CD4-positive, alpha-beta T cell (primary cell): ENCODE measurements at regions not wholly inside any gene's neighbourhood (a gene's known extent, or its start where the extent isn't known, plus 50 kb on each side); places are given as distances from the start of the nearest gene placed in this dataset.
"Not testable (repeated sequence)": the region's sequence is repeated elsewhere in the genome, so short reads cannot be mapped to it uniquely, and the experiment has no call there.

ENCODE experiments used
- ATAC-seq: fragments of 200-7000 bp; cut with Tn5 transposase; one replicate; pipeline ENCODE4 v1.10.0; 2022; ENCODE audit warnings: mild to moderate bottlenecking; ENCODE audit not compliant: poor library complexity
- CTCF ChIA-PET: fragments of 350-600 bp; sonication (Branson Sonifier 250); formaldehyde crosslinking; loops from one replicate; lab custom pipeline; 2021; ENCODE audit warnings: antibody characterized with exemption, inconsistent platforms; lab: Charles Lee
- POLR2A ChIA-PET: fragments of 350-600 bp; sonication (Branson Sonifier 250); formaldehyde crosslinking; loops from one replicate; lab custom pipeline; 2021; ENCODE audit warnings: antibody characterized with exemption, inconsistent platforms; lab: Charles Lee
- DNase-seq, 14 experiments: peaks; one replicate each; pipeline ENCODE4 v3.0.0-alpha.2; 2013 to 2020; ENCODE audit warnings: mixed read lengths in 2 of 14
- H3K27ac ChIP-seq, 2 donors: one replicate each; pipeline versions ENCODE4 v1.5.1 to v1.7.0; 2013; ENCODE audit warnings: low read length in 2 of 2, low read depth in 1 of 2, mild to moderate bottlenecking in 1 of 2
- H3K27me3 ChIP-seq, 2 experiments: 1 replicate in 1 of 2; 2 replicates in 1 of 2; pipeline versions ENCODE4 v1.6.1 to v1.7.0; 2013; ENCODE audit warnings: low read length in 2 of 2, control low read depth in 1 of 2, mild to moderate bottlenecking in 1 of 2, moderate library complexity in 1 of 2; ENCODE audit not compliant: insufficient read depth in 2 of 2, control insufficient read depth in 1 of 2
- H3K36me3 ChIP-seq: one replicate; pipeline ENCODE4 v1.6.1; 2013; ENCODE audit warnings: low read length, control low read depth; ENCODE audit not compliant: insufficient read depth
- H3K4me1 ChIP-seq: one replicate; pipeline ENCODE4 v1.6.1; 2013; ENCODE audit warnings: low read length, control low read depth; ENCODE audit not compliant: insufficient read depth
- H3K4me3 ChIP-seq: one replicate; pipeline ENCODE4 v1.5.1; 2013; ENCODE audit warnings: mild to moderate bottlenecking, low read length, moderate library complexity
- H3K9me3 ChIP-seq, 2 experiments: 1 replicate in 1 of 2; 2 replicates in 1 of 2; pipeline versions ENCODE4 v1.6.1 to v1.7.0; 2013; ENCODE audit warnings: low read length in 2 of 2, mild to moderate bottlenecking in 2 of 2, control low read depth in 1 of 2, moderate library complexity in 1 of 2; ENCODE audit not compliant: control insufficient read depth in 1 of 2, insufficient read depth in 1 of 2
- H3K27ac Mint-ChIP-seq: one replicate; pipeline ENCODE4 v1.8.0; 2020; ENCODE audit warnings: mixed read lengths
- H3K27me3 Mint-ChIP-seq: one replicate; pipeline ENCODE4 v1.8.0; 2021; ENCODE audit warnings: mixed read lengths
- H3K36me3 Mint-ChIP-seq: one replicate; pipeline ENCODE4 v1.8.0; 2021; ENCODE audit warnings: low read depth, mixed read lengths
- H3K4me1 Mint-ChIP-seq: one replicate; pipeline ENCODE4 v1.8.0; 2021; ENCODE audit warnings: low read depth, mixed read lengths
- H3K4me3 Mint-ChIP-seq: one replicate; pipeline ENCODE4 v1.8.0; 2020; ENCODE audit warnings: mild to moderate bottlenecking, mixed read lengths
- H3K9me3 Mint-ChIP-seq: one replicate; pipeline ENCODE4 v1.8.0; 2020; ENCODE audit warnings: mixed read lengths
- intact Hi-C, 2 experiments: fragments of 100-400 bp; cut with DNase I in 1 of 2; cut with micrococcal nuclease in 1 of 2; formaldehyde crosslinking; loops; one replicate each; pipeline versions ENCODE4 v1.15.1 to v1.9.0; 2023 to 2025; cut with DNase I, micrococcal nuclease
- TF ChIP-seq, protein P1 (sequence below): fragments of 200-600 bp; IDR thresholded peaks from one replicate; pipeline ENCODE4 v1.8.0; 2022; ENCODE audit warnings: antibody characterized with exemption, mild to moderate bottlenecking

DNA sequence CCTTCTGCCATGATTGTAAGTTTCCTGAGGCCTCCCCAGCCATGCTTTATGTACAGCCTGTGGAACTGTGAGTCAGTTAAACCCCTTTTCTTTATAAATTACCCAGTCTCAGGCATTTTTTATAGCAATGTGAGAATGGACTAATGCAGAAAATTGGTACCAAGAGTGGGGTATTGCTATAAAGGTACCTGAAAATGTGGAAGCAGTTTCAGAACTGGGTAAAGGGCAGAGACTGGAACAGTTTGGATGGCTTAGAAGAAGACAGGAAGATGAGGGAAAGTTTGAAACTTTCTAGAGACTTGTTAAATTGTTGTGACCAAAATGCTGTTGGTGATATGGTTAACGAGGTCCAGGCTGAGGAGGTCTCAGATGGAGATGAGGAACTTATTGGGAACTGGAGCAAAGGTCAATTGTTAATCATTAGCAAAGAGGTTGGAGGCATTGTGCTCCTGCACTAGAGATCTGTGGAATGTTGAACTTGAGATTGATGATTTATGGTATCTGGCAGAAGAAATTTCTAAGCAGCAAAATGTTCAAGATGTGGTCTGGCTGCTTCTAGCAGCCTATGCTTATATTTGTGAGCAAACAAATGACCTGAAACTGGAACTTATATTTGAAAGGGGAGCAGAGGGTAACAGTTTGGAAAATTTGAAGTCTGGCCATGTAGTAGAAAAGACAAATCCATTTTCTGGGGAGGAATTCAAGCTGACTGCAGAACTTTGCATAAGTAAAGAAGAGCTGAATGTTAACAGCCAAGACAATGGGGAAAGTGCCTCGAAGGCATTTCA, 79.0 kb upstream of the GMDS start:
- Mint-ChIP-seq H3K27me3 (no peaks in the 10 kb centered on the region), H3K27ac (no peak overlapping the region), H3K4me1 (no peaks in the 10 kb centered on the region), H3K4me3 (no peak overlapping the region), H3K9me3 (peaks cover 36% of the 10 kb centered on the region), H3K36me3 (peaks cover 91% of the 10 kb centered on the region)
- ChIA-PET CTCF (no interaction called here), POLR2A (no interaction called here)
- TF ChIP-seq, protein P1, sequence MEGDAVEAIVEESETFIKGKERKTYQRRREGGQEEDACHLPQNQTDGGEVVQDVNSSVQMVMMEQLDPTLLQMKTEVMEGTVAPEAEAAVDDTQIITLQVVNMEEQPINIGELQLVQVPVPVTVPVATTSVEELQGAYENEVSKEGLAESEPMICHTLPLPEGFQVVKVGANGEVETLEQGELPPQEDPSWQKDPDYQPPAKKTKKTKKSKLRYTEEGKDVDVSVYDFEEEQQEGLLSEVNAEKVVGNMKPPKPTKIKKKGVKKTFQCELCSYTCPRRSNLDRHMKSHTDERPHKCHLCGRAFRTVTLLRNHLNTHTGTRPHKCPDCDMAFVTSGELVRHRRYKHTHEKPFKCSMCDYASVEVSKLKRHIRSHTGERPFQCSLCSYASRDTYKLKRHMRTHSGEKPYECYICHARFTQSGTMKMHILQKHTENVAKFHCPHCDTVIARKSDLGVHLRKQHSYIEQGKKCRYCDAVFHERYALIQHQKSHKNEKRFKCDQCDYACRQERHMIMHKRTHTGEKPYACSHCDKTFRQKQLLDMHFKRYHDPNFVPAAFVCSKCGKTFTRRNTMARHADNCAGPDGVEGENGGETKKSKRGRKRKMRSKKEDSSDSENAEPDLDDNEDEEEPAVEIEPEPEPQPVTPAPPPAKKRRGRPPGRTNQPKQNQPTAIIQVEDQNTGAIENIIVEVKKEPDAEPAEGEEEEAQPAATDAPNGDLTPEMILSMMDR = no peak
- Histone ChIP-seq H3K4me3 (no peak overlapping the region), H3K4me1 (no peaks in the 10 kb centered on the region), H3K27ac (no peak overlapping the region), H3K27me3 (no peaks in the 10 kb centered on the region), H3K9me3 (peaks cover 17 to 34% of the 10 kb centered on the region in 2 experiments), H3K36me3 (no peaks in the 10 kb centered on the region)
- ATAC-seq (no peak), DNase-seq (no peak)
- intact Hi-C loops = no loop called here

DNA sequence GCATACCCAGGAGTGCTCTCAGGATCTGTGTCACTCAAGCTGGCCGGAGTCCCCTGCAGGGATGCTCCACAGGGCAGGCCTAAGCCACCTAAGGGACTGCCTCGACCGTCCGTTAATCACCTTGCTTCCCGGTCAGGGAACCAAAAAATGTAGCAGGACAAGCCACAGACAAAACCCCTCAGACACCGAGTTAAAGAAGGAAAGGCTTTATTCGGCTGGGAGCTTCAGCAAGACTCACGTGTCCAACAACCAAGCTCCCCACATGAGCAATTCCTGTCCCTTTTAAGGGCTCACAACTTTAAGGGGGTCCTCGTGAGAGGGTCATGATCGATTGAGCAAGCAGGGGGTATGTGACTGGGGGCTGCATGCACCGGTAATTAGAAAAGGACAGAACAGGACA, 72.1 kb upstream of the GMDS start:
- H3K27ac ChIP-seq, POLR2A ChIA-PET, H3K36me3 ChIP-seq, H3K4me3 Mint-ChIP-seq, H3K27ac Mint-ChIP-seq, DNase-seq, intact Hi-C loops, H3K27me3 ChIP-seq, ATAC-seq, H3K4me3 ChIP-seq, CTCF ChIA-PET, H3K4me1 Mint-ChIP-seq, H3K27me3 Mint-ChIP-seq, H3K4me1 ChIP-seq: not testable (repeated sequence)
- Mint-ChIP-seq H3K9me3 (peaks cover 22% of the 10 kb centered on the region), H3K36me3 (peaks cover 72% of the 10 kb centered on the region)
- H3K9me3 ChIP-seq = peaks cover 12% of the 10 kb centered on the region in 2 experiments

DNA sequence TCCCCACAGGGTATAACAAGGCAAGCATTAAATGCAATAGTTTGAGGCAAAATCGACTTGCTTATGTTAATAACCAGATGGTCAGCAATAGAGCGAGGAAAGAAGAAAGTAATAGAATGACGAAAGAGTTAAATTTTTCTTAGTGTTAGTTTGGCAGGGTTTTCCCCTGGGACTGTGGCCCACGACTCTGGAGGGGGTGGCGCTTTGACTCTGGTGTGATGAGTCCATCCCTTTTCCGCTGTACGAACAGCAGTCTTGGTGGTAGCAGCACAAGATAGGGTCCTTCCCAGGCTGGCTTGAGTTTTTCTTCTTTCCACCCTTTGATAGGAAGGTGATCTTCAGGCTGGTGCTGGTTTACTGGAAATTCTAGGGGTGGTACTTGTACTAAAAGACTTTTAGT, 69.2 kb upstream of the GMDS start:
- peaks cover 11% of the 10 kb centered on the region for H3K9me3 Mint-ChIP-seq
- H3K4me1 Mint-ChIP-seq = no peaks in the 10 kb centered on the region
- DNase-seq (no peak), ATAC-seq (no peak)
- intact Hi-C loops = no loop called here
- no peaks in the 10 kb centered on the region for H3K27me3 Mint-ChIP-seq
- H3K27me3 ChIP-seq = no peaks in the 10 kb centered on the region
- CTCF ChIA-PET = no interaction called here
- TF ChIP-seq, protein P1 = no peak
- H3K36me3 Mint-ChIP-seq = peaks cover 49% of the 10 kb centered on the region
- H3K9me3 ChIP-seq = peaks cover 11 to 12% of the 10 kb centered on the region in 2 experiments
- no peak overlapping the region for H3K27ac ChIP-seq
- H3K4me1 ChIP-seq = no peaks in the 10 kb centered on the region
- H3K27ac Mint-ChIP-seq = no peak overlapping the region
- no peaks in the 10 kb centered on the region for H3K36me3 ChIP-seq
- no peak overlapping the region for H3K4me3 ChIP-seq
- H3K4me3 Mint-ChIP-seq = no peak overlapping the region
- POLR2A ChIA-PET = no interaction called here

DNA sequence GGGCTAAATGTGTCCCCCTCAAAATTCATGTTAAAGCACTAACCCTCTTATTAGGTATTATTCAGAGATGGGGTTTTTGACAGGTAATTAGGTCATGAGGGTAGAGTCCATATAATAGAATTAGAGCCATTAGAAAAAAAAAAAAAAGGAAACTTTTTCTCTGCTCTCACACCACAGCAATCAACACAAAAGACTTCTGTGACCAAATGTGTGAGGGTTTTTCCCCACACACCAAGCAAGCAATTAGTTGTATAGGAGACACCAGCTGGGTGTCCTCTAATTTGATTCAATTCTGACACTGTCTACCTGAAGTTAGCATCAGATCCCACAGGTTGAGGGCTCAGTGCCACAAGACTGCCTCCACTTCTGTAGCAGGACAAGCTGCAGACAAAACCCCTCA, 64.6 kb upstream of the GMDS start:
- peaks cover 33% of the 10 kb centered on the region for H3K36me3 Mint-ChIP-seq
- Histone ChIP-seq H3K9me3 (peaks cover 0 to 6% of the 10 kb centered on the region in 2 experiments), H3K27ac (no peak overlapping the region), H3K27me3 (no peaks in the 10 kb centered on the region), H3K4me3 (no peak overlapping the region), H3K4me1 (no peaks in the 10 kb centered on the region), H3K36me3 (no peaks in the 10 kb centered on the region)
- H3K27me3 Mint-ChIP-seq = no peaks in the 10 kb centered on the region
- intact Hi-C loops = no loop called here
- H3K9me3 Mint-ChIP-seq = peaks cover 11% of the 10 kb centered on the region
- ATAC-seq (no peak), DNase-seq (no peak)
- no peak overlapping the region for H3K4me3 Mint-ChIP-seq
- no peak overlapping the region for H3K27ac Mint-ChIP-seq
- no peaks in the 10 kb centered on the region for H3K4me1 Mint-ChIP-seq
- POLR2A ChIA-PET = no interaction called here
- CTCF ChIA-PET = no interaction called here
- TF ChIP-seq, protein P1 = no peak
